Mesendoderm (in vitro differentiated cells): ENCODE measurements at regions not wholly inside any gene's neighbourhood (a gene's known extent, or its start where the extent isn't known, plus 50 kb on each side); places are given as distances from the start of the nearest gene placed in this dataset.

Experiments
- DNase-seq: peaks from one replicate; pipeline ENCODE4 v3.0.0; 2013
- H2AK5ac ChIP-seq: 2 replicates; pipeline ENCODE4 v1.6.1; 2013; ENCODE audit warnings: low read length, inconsistent platforms
- H2BK120ac ChIP-seq: 2 replicates; pipeline ENCODE4 v1.6.1; 2013; ENCODE audit warnings: low read depth, mild to moderate bottlenecking, low read length, moderate library complexity, mixed read lengths
- H2BK15ac ChIP-seq: replicated peaks from 2 replicates; pipeline ENCODE4 v1.6.1; 2013; ENCODE audit warnings: low read depth, mild to moderate bottlenecking, moderate library complexity
- H2BK5ac ChIP-seq: 2 replicates; pipeline ENCODE4 v1.6.1; 2013; ENCODE audit warnings: low read length, inconsistent platforms
- H3K18ac ChIP-seq: 2 replicates; pipeline ENCODE4 v1.6.1; 2013; ENCODE audit warnings: mild to moderate bottlenecking, low read length, mixed read lengths
- H3K23ac ChIP-seq: one replicate; pipeline ENCODE4 v1.6.1; 2013; ENCODE audit warnings: low read length
- H3K27ac ChIP-seq: 2 replicates; pipeline ENCODE4 v1.5.1; 2013; ENCODE audit warnings: low read depth, mild to moderate bottlenecking, inconsistent platforms, low read length, moderate library complexity
- H3K27me3 ChIP-seq: 2 replicates; pipeline ENCODE4 v1.6.1; 2013; ENCODE audit warnings: low read length, control low read depth, mild to moderate bottlenecking, inconsistent platforms; ENCODE audit not compliant: insufficient read depth, poor library complexity
- H3K36me3 ChIP-seq: 2 replicates; pipeline ENCODE4 v1.6.1; 2013; ENCODE audit warnings: low read length, inconsistent platforms; ENCODE audit not compliant: control insufficient read depth, insufficient read depth
- H3K4ac ChIP-seq: one replicate; pipeline ENCODE4 v1.6.1; 2013; ENCODE audit warnings: low read depth, mild to moderate bottlenecking, low read length, moderate library complexity
- H3K4me1 ChIP-seq: 2 replicates; pipeline ENCODE4 v1.6.1; 2013; ENCODE audit warnings: low read depth, low read length, inconsistent platforms; ENCODE audit not compliant: control insufficient read depth
- H3K4me2 ChIP-seq: 2 replicates; pipeline ENCODE4 v1.6.1; 2013; ENCODE audit warnings: low read length
- H3K4me3 ChIP-seq: 2 replicates; pipeline ENCODE4 v1.5.1; 2013; ENCODE audit warnings: mild to moderate bottlenecking, low read length
- H3K56ac ChIP-seq: one replicate; pipeline ENCODE4 v1.6.1; 2013; ENCODE audit warnings: low read length
- H3K79me1 ChIP-seq: 2 replicates; pipeline ENCODE4 v1.6.1; 2013; ENCODE audit warnings: low read length, inconsistent platforms
- H3K79me2 ChIP-seq: 2 replicates; pipeline ENCODE4 v1.6.1; 2013; ENCODE audit warnings: mild to moderate bottlenecking, low read length; ENCODE audit not compliant: control insufficient read depth, insufficient read depth
- H3K9ac ChIP-seq: 2 replicates; pipeline ENCODE4 v1.6.1; 2013; ENCODE audit warnings: low read length, inconsistent platforms
- H4K5ac ChIP-seq: one replicate; pipeline ENCODE4 v1.6.1; 2013; ENCODE audit warnings: low read length
- H4K8ac ChIP-seq: one replicate; pipeline ENCODE4 v1.6.1; 2013; ENCODE audit warnings: low read depth, mild to moderate bottlenecking, control low read depth, low read length, moderate library complexity
- WGBS: extraction: QIAGEN DNeasy Blood & Tissue Kit; methylation state at CpG from one replicate; pipeline ENCODE4 v1.1.7; 2013; ENCODE audit warnings: low lambda C conversion rate, missing lambda C conversion rate; ENCODE audit not compliant: insufficient coverage; ENCODE audit errors: extremely low coverage; 5-methylcytosine and 5-hydroxymethylcytosine counted together

- DNase-seq = no peak
- H3K4me3 ChIP-seq = no peak overlapping the region
- H2AK5ac ChIP-seq = no peak overlapping the region
- no peaks in the 10 kb centered on the region for H3K27me3 ChIP-seq
- no peaks in the 10 kb centered on the region for H3K79me2 ChIP-seq
- H2BK120ac ChIP-seq = no peak overlapping the region
- H3K4ac ChIP-seq = no peak overlapping the region
- H4K8ac ChIP-seq = no peak overlapping the region
- H4K5ac ChIP-seq = no peak overlapping the region
- H3K23ac ChIP-seq = no peak overlapping the region
- H3K4me2 ChIP-seq = no peak overlapping the region
- no peak overlapping the region for H3K9ac ChIP-seq
- no peak overlapping the region for H2BK15ac ChIP-seq
- no peak overlapping the region for H3K18ac ChIP-seq
- H3K79me1 ChIP-seq = no peaks in the 10 kb centered on the region
- H3K4me1 ChIP-seq = no peaks in the 10 kb centered on the region
- H2BK5ac ChIP-seq = no peak overlapping the region
- H3K56ac ChIP-seq = no peak overlapping the region
- no peak overlapping the region for H3K27ac ChIP-seq
- no peaks in the 10 kb centered on the region for H3K36me3 ChIP-seq
Observed at GRCh38 chr1:103265551-103265950, 157.2 kb upstream of the COL11A1 start.

- no peaks in the 10 kb centered on the region for H3K27me3 ChIP-seq
- H3K4me3 ChIP-seq = no peak overlapping the region
- no peak overlapping the region for H3K27ac ChIP-seq
- no peak overlapping the region for H2BK5ac ChIP-seq
- no peaks in the 10 kb centered on the region for H3K4me1 ChIP-seq
- no peak overlapping the region for H2BK120ac ChIP-seq
- H2BK15ac ChIP-seq = no peak overlapping the region
- no peak overlapping the region for H3K23ac ChIP-seq
- no peaks in the 10 kb centered on the region for H3K79me1 ChIP-seq
- no peak overlapping the region for H4K5ac ChIP-seq
- no peak overlapping the region for H3K18ac ChIP-seq
- DNase-seq = no peak
- no peak overlapping the region for H3K9ac ChIP-seq
- H4K8ac ChIP-seq = no peak overlapping the region
- H2AK5ac ChIP-seq = no peak overlapping the region
- H3K79me2 ChIP-seq = no peaks in the 10 kb centered on the region
- no peak overlapping the region for H3K56ac ChIP-seq
- no peaks in the 10 kb centered on the region for H3K36me3 ChIP-seq
- WGBS = no CpG with 5 or more reads among the region's 2 CpGs
- no peak overlapping the region for H3K4me2 ChIP-seq
- no peak overlapping the region for H3K4ac ChIP-seq
Observed at GRCh38 chr1:103259982-103260381, 151.7 kb upstream of the COL11A1 start.

GRCh38 chr1:103256490-103256889, 148.2 kb upstream of the COL11A1 start:
- Histone ChIP-seq H3K4me3 (no peak overlapping the region), H3K79me1 (no peaks in the 10 kb centered on the region), H4K5ac (no peak overlapping the region), H3K27ac (no peak overlapping the region), H3K4ac (no peak overlapping the region), H2BK120ac (no peak overlapping the region), H3K4me1 (no peaks in the 10 kb centered on the region), H3K27me3 (no peaks in the 10 kb centered on the region), H3K9ac (no peak overlapping the region), H3K18ac (no peak overlapping the region), H3K4me2 (no peak overlapping the region), H3K79me2 (no peaks in the 10 kb centered on the region), H4K8ac (no peak overlapping the region), H3K23ac (no peak overlapping the region), H3K56ac (no peak overlapping the region), H2AK5ac (no peak overlapping the region), H2BK15ac (no peak overlapping the region), H2BK5ac (no peak overlapping the region), H3K36me3 (no peaks in the 10 kb centered on the region)
- no peak for DNase-seq
- WGBS = 100% methylated on average over 1 of the region's 1 CpG

- Histone ChIP-seq H3K4me1 (no peaks in the 10 kb centered on the region), H3K4ac (no peak overlapping the region), H3K27ac (no peak overlapping the region), H3K27me3 (no peaks in the 10 kb centered on the region), H2BK120ac (no peak overlapping the region), H3K36me3 (no peaks in the 10 kb centered on the region), H3K56ac (no peak overlapping the region), H4K8ac (no peak overlapping the region), H2AK5ac (no peak overlapping the region), H2BK5ac (no peak overlapping the region), H3K4me3 (no peak overlapping the region), H4K5ac (no peak overlapping the region), H3K23ac (no peak overlapping the region), H2BK15ac (no peak overlapping the region), H3K4me2 (no peak overlapping the region), H3K79me2 (no peaks in the 10 kb centered on the region), H3K18ac (no peak overlapping the region), H3K79me1 (no peaks in the 10 kb centered on the region), H3K9ac (no peak overlapping the region)
- no peak for DNase-seq
- whole genome bisulfite sequencing = no CpG with 5 or more reads among the region's 3 CpGs
Observed at GRCh38 chr1:103254691-103255090, 146.4 kb upstream of the COL11A1 start.

GRCh38 chr1:103250441-103250861, 142.1 kb upstream of the COL11A1 start:
- Histone ChIP-seq H3K79me1 (no peaks in the 10 kb centered on the region), H3K27me3 (no peaks in the 10 kb centered on the region), H4K8ac (no peak overlapping the region), H3K4ac (no peak overlapping the region), H3K23ac (no peak overlapping the region), H3K36me3 (no peaks in the 10 kb centered on the region), H3K9ac (no peak overlapping the region), H2BK15ac (no peak overlapping the region), H2BK5ac (no peak overlapping the region), H3K56ac (peak overlapping the region; percentile 40), H3K27ac (peak overlapping the region; percentile 68), H4K5ac (no peak overlapping the region), H3K79me2 (no peaks in the 10 kb centered on the region), H3K4me3 (no peak overlapping the region), H3K4me1 (no peaks in the 10 kb centered on the region), H3K18ac (no peak overlapping the region), H3K4me2 (no peak overlapping the region), H2BK120ac (no peak overlapping the region), H2AK5ac (no peak overlapping the region)
- peak; percentile 98 for DNase-seq
- no CpG with 5 or more reads among the region's 3 CpGs for WGBS

- H4K5ac ChIP-seq = no peak overlapping the region
- no CpG with 5 or more reads among the region's 8 CpGs for WGBS
- no peak overlapping the region for H3K56ac ChIP-seq
Observed at GRCh38 chr1:103248417-103249102, 140.2 kb upstream of the COL11A1 start.

More at GRCh38 chr1:103248417-103249102, 140.2 kb upstream of the COL11A1 start:
- H3K79me2 ChIP-seq = no peaks in the 10 kb centered on the region
- H3K4ac ChIP-seq = peak overlapping the region; percentile 96
- peak overlapping the region; percentile 73 for H2BK120ac ChIP-seq
- DNase-seq = no peak
- no peak overlapping the region for H2BK5ac ChIP-seq
- H3K27me3 ChIP-seq = no peaks in the 10 kb centered on the region
- no peak overlapping the region for H3K4me3 ChIP-seq
- no peaks in the 10 kb centered on the region for H3K36me3 ChIP-seq
- H3K23ac ChIP-seq = no peak overlapping the region
- peak overlapping the region; percentile 36 for H2BK15ac ChIP-seq
- no peaks in the 10 kb centered on the region for H3K4me1 ChIP-seq
- peak overlapping the region; percentile 19 for H3K27ac ChIP-seq
- H3K18ac ChIP-seq = peak overlapping the region; percentile 60
- H3K4me2 ChIP-seq = no peak overlapping the region
- H2AK5ac ChIP-seq = no peak overlapping the region
- H4K8ac ChIP-seq = peak overlapping the region; percentile 28
- no peaks in the 10 kb centered on the region for H3K79me1 ChIP-seq
- no peak overlapping the region for H3K9ac ChIP-seq
